RWPE2 (cell line): ENCODE measurements at regions not wholly inside any gene's neighbourhood (a gene's known extent, or its start where the extent isn't known, plus 50 kb on each side); places are given as distances from the start of the nearest gene placed in this dataset.
A peak's percentile ranks its signal among the peaks of the same experiment; 100 is the strongest.
"Not testable (repeated sequence)": the region's sequence is repeated elsewhere in the genome, so short reads cannot be mapped to it uniquely, and the experiment has no call there.

Experiments used
- ATAC-seq: fragments of 200-7000 bp; cut with Tn5 transposase; 3 replicates; pipeline ENCODE4 v1.9.1; 2021; ENCODE audit warnings: low read depth
- DNase-seq: peaks from one replicate; pipeline ENCODE4 v3.0.0-alpha.2; 2020; ENCODE audit warnings: low spot score
- H3K27ac ChIP-seq: fragments of 450-650 bp; 2 replicates; pipeline ENCODE4 v1.5.1; 2017; ENCODE audit warnings: mild to moderate bottlenecking; ENCODE audit not compliant: poor library complexity, severe bottlenecking
- H3K27me3 ChIP-seq: fragments of 250-450 bp; sonication (Bioruptor Pico); 2 replicates; pipeline ENCODE4 v1.5.1; 2021; ENCODE audit warnings: mild to moderate bottlenecking, moderate library complexity; ENCODE audit not compliant: insufficient read depth, poor library complexity, severe bottlenecking
- H3K36me3 ChIP-seq: fragments of 250-450 bp; sonication (Bioruptor Pico); 2 replicates; pipeline ENCODE4 v1.5.1; 2020; ENCODE audit warnings: low read depth, mild to moderate bottlenecking, moderate library complexity
- H3K4me1 ChIP-seq: fragments of 250-450 bp; sonication (Bioruptor Pico); 2 replicates; pipeline ENCODE4 v1.5.1; 2021; ENCODE audit warnings: mild to moderate bottlenecking, moderate library complexity; ENCODE audit not compliant: insufficient read depth, poor library complexity, severe bottlenecking
- H3K4me3 ChIP-seq: fragments of 250-450 bp; sonication (Bioruptor Pico); 2 replicates; pipeline ENCODE4 v1.5.1; 2021; ENCODE audit warnings: mild to moderate bottlenecking, moderate library complexity; ENCODE audit not compliant: severe bottlenecking
- H3K9me3 ChIP-seq: fragments of 250-450 bp; sonication (Bioruptor Pico); 2 replicates; pipeline ENCODE4 v1.5.1; 2021; ENCODE audit warnings: mild to moderate bottlenecking, moderate library complexity; ENCODE audit not compliant: severe bottlenecking
- CTCF ChIP-seq: fragments of 450-650 bp; IDR thresholded peaks from one replicate; pipeline ENCODE4 v1.5.1; 2017; ENCODE audit warnings: mild to moderate bottlenecking, moderate library complexity; ENCODE audit not compliant: poor library complexity, severe bottlenecking

- no peak overlapping the region for H3K27ac ChIP-seq
- H3K4me1 ChIP-seq = no peaks in the 10 kb centered on the region
- no peaks in the 10 kb centered on the region for H3K36me3 ChIP-seq
- ATAC-seq (no peak), DNase-seq (no peak)
- no peak for TF ChIP-seq CTCF
- no peaks in the 10 kb centered on the region for H3K27me3 ChIP-seq
- H3K4me3 ChIP-seq = no peak overlapping the region
- H3K9me3 ChIP-seq = no peaks in the 10 kb centered on the region
Observed at GRCh38 chr10:89992575-89992974, 291.2 kb downstream of the KIF20B start.

- Histone ChIP-seq H3K27me3 (no peaks in the 10 kb centered on the region), H3K27ac (peak overlapping the region; percentile 62), H3K9me3 (peaks cover 4% of the 10 kb centered on the region), H3K4me1 (peaks cover 10% of the 10 kb centered on the region), H3K36me3 (no peaks in the 10 kb centered on the region), H3K4me3 (no peak overlapping the region)
- ATAC-seq (peak; percentile 99), DNase-seq (no peak)
- TF ChIP-seq CTCF = peak; percentile 89
Observed at GRCh38 chr10:90007226-90007625, 305.8 kb downstream of the KIF20B start.

GRCh38 chr10:90011281-90011680, 309.9 kb downstream of the KIF20B start:
- H3K9me3 ChIP-seq, H3K27ac ChIP-seq, H3K27me3 ChIP-seq, ATAC-seq, H3K4me3 ChIP-seq, H3K36me3 ChIP-seq, DNase-seq: not testable (repeated sequence)
- H3K4me1 ChIP-seq = peaks cover 10% of the 10 kb centered on the region

GRCh38 chr10:90018819-90019218, 317.4 kb downstream of the KIF20B start:
- Histone ChIP-seq H3K27me3 (no peaks in the 10 kb centered on the region), H3K4me3 (no peak overlapping the region), H3K36me3 (no peaks in the 10 kb centered on the region), H3K9me3 (no peaks in the 10 kb centered on the region), H3K4me1 (no peaks in the 10 kb centered on the region), H3K27ac (no peak overlapping the region)
- no peak for TF ChIP-seq CTCF
- DNase-seq (no peak), ATAC-seq (no peak)

- Histone ChIP-seq H3K9me3 (no peaks in the 10 kb centered on the region), H3K4me3 (no peak overlapping the region), H3K4me1 (no peaks in the 10 kb centered on the region), H3K27ac (no peak overlapping the region), H3K36me3 (no peaks in the 10 kb centered on the region), H3K27me3 (no peaks in the 10 kb centered on the region)
- no peak for TF ChIP-seq CTCF
- no peak for ATAC-seq
- DNase-seq = no peak
Observed at GRCh38 chr10:90020506-90020905, 319.1 kb downstream of the KIF20B start.
